Lung (tissue), 11 donors: ENCODE measurements at regions not wholly inside any gene's neighbourhood (a gene's known extent, or its start where the extent isn't known, plus 50 kb on each side); places are given as distances from the start of the nearest gene placed in this dataset.
A peak's percentile ranks its signal among the peaks of the same experiment; 100 is the strongest.

ENCODE experiments used
- ATAC-seq: fragments of 200-7000 bp; cut with Tn5 transposase; one replicate; pipeline ENCODE4 v1.9.1; 2020; ENCODE audit warnings: moderate number of reproducible peaks; ENCODE audit not compliant: insufficient read depth, low FRiP score
- DNase-seq, 3 donors: peaks; one replicate each; pipeline ENCODE4 v3.0.0-alpha.2; 2013 to 2017
- H3K27ac ChIP-seq, 2 donors: one replicate each; pipeline ENCODE4 v1.5.1; 2013; ENCODE audit warnings: mild to moderate bottlenecking in 2 of 2, moderate library complexity in 2 of 2, control low read depth in 1 of 2, inconsistent platforms in 1 of 2, low read depth in 1 of 2, low read length in 1 of 2
- H3K27me3 ChIP-seq, 3 donors: one replicate each; pipeline ENCODE4 v1.5.1; 2013; ENCODE audit warnings: low read length in 2 of 3; ENCODE audit not compliant: control insufficient read depth in 3 of 3, insufficient read depth in 3 of 3
- H3K36me3 ChIP-seq, 4 donors: one replicate each; pipeline ENCODE4 v1.5.1; 2013; ENCODE audit warnings: low read length in 4 of 4, mild to moderate bottlenecking in 1 of 4, moderate library complexity in 1 of 4; ENCODE audit not compliant: control insufficient read depth in 4 of 4, insufficient read depth in 4 of 4
- H3K4me1 ChIP-seq, 5 donors: one replicate each; pipeline ENCODE4 v1.5.1; 2013; ENCODE audit warnings: low read length in 5 of 5, mild to moderate bottlenecking in 2 of 5, moderate library complexity in 1 of 5; ENCODE audit not compliant: control insufficient read depth in 5 of 5, insufficient read depth in 5 of 5
- H3K4me3 ChIP-seq: one replicate; pipeline ENCODE4 v1.5.1; 2013; ENCODE audit warnings: mild to moderate bottlenecking, control low read depth, moderate library complexity
- H3K9ac ChIP-seq, 2 donors: one replicate each; pipeline ENCODE4 v1.5.1; 2013; ENCODE audit warnings: low read length in 2 of 2, control low read depth in 1 of 2; ENCODE audit not compliant: insufficient read depth in 1 of 2
- H3K9me3 ChIP-seq, 4 donors: one replicate each; pipeline ENCODE4 v1.5.1; 2013; ENCODE audit warnings: low read length in 3 of 4, mild to moderate bottlenecking in 1 of 4, moderate library complexity in 1 of 4; ENCODE audit not compliant: control insufficient read depth in 4 of 4, insufficient read depth in 3 of 4
- WGBS, 2 donors: extraction: QIAGEN DNeasy Blood & Tissue Kit; methylation state at CpG; one replicate each; pipeline ENCODE4 v1.1.7; 2013; 5-methylcytosine and 5-hydroxymethylcytosine counted together
- TF ChIP-seq, protein P1 (sequence below): IDR thresholded peaks from 2 replicates; pipeline ENCODE4 v1.5.1; 2012; ENCODE audit warnings: mild to moderate bottlenecking; ENCODE audit errors: control extremely low read depth, extremely low read depth
- donor health status: control.
- donor health status: control.
- donor health status: Bipolar disorder and iron deficiency.
- donor health status: healthy.
- donor health status: DM: yes; HTN: yes; CAD: no.

DNA sequence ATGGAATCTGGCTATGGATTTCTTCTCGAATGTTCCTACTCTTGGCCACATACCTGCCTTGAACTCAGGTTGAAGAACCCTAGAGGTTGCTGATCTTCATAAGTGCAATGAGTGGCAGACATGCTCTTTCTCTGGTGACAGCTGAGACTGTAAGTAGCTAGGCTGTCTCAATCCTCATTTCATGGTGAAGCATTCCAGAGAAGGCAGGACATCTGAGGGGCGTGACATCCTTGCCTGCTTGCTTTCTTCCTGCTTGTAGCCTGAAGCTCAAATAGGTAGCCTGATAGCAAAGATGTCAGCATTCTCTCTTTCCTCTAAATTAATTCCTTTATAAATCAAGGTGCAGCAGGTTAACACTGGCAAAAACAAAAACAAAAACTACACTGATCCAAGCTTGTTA is 114.6 kb upstream of the MAGI3 start:
- ATAC-seq (no peak), DNase-seq (no peak)
- Histone ChIP-seq H3K9me3 (no peaks in the 10 kb centered on the region), H3K27me3 (no peaks in the 10 kb centered on the region), H3K27ac (no peak overlapping the region), H3K9ac (no peak overlapping the region), H3K4me1 (no peaks in the 10 kb centered on the region), H3K36me3 (no peaks in the 10 kb centered on the region), H3K4me3 (no peak overlapping the region)
- TF ChIP-seq, protein P1, sequence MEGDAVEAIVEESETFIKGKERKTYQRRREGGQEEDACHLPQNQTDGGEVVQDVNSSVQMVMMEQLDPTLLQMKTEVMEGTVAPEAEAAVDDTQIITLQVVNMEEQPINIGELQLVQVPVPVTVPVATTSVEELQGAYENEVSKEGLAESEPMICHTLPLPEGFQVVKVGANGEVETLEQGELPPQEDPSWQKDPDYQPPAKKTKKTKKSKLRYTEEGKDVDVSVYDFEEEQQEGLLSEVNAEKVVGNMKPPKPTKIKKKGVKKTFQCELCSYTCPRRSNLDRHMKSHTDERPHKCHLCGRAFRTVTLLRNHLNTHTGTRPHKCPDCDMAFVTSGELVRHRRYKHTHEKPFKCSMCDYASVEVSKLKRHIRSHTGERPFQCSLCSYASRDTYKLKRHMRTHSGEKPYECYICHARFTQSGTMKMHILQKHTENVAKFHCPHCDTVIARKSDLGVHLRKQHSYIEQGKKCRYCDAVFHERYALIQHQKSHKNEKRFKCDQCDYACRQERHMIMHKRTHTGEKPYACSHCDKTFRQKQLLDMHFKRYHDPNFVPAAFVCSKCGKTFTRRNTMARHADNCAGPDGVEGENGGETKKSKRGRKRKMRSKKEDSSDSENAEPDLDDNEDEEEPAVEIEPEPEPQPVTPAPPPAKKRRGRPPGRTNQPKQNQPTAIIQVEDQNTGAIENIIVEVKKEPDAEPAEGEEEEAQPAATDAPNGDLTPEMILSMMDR, result no peak
- 78 to 86% methylated on average over 2 of the region's 2 CpGs for WGBS, 2 donors

- Histone ChIP-seq H3K9ac (no peak overlapping the region), H3K4me3 (no peak overlapping the region), H3K27me3 (no peaks in the 10 kb centered on the region), H3K4me1 (no peaks in the 10 kb centered on the region), H3K36me3 (no peaks in the 10 kb centered on the region), H3K9me3 (no peaks in the 10 kb centered on the region), H3K27ac (no peak overlapping the region)
- TF ChIP-seq, protein P1, result no peak
- WGBS, 2 donors, result 85 to 93% methylated on average over 4 of the region's 4 CpGs
- no peak for DNase-seq
- ATAC-seq, result no peak
Observed at GRCh38 chr1:113276507-113276906, 113.8 kb upstream of the MAGI3 start.

- 60 to 86% methylated on average over 1 of the region's 1 CpG for WGBS, 2 donors
- ATAC-seq (no peak), DNase-seq (peak in 1 of 3 donors; percentile 16)
- Histone ChIP-seq H3K4me1 (no peaks in the 10 kb centered on the region), H3K36me3 (no peaks in the 10 kb centered on the region), H3K4me3 (no peak overlapping the region), H3K9ac (no peak overlapping the region), H3K27me3 (no peaks in the 10 kb centered on the region), H3K27ac (no peak overlapping the region), H3K9me3 (peaks cover 0 to 1% (median 0%) of the 10 kb centered on the region in 4 donors)
- TF ChIP-seq, protein P1, result no peak
Observed at GRCh38 chr1:113278371-113278770, 111.9 kb upstream of the MAGI3 start.

GRCh38 chr1:113278777-113279176 is 111.5 kb upstream of the MAGI3 start:
- Histone ChIP-seq H3K4me3 (no peak overlapping the region), H3K9me3 (peaks cover 0 to 1% (median 0%) of the 10 kb centered on the region in 4 donors), H3K9ac (no peak overlapping the region), H3K4me1 (no peaks in the 10 kb centered on the region), H3K27ac (no peak overlapping the region), H3K36me3 (no peaks in the 10 kb centered on the region), H3K27me3 (no peaks in the 10 kb centered on the region)
- ATAC-seq (no peak), DNase-seq (peak in 1 of 3 donors; percentile 20)
- TF ChIP-seq, protein P1, result no peak
- WGBS, 2 donors, result 66 to 86% methylated on average over 5 of the region's 5 CpGs
